Neural progenitor cell (in vitro differentiated cells): ENCODE measurements at regions not wholly inside any gene's neighbourhood (a gene's known extent, or its start where the extent isn't known, plus 50 kb on each side); places are given as distances from the start of the nearest gene placed in this dataset.
A peak's percentile ranks its signal among the peaks of the same experiment; 100 is the strongest.

Experiments
- DNase-seq: peaks from one replicate; pipeline ENCODE4 v3.0.0-alpha.2; 2016; ENCODE audit warnings: low spot score
- H2AFZ ChIP-seq: fragments of 200-600 bp; sonication (generic); replicated peaks from 2 replicates; pipeline ENCODE4 v1.6.1; 2016; ENCODE audit warnings: antibody characterized with exemption
- H3F3A ChIP-seq: fragments of 200-600 bp; sonication (generic); 2 replicates; pipeline ENCODE4 v1.6.1; 2016; ENCODE audit warnings: antibody characterized with exemption, low read depth
- H3K27ac ChIP-seq: fragments of 200-600 bp; sonication (generic); 2 replicates; pipeline ENCODE4 v1.5.1; 2016; ENCODE audit warnings: mild to moderate bottlenecking
- H3K27me3 ChIP-seq: fragments of 200-600 bp; sonication (generic); 2 replicates; pipeline ENCODE4 v1.6.1; 2016; ENCODE audit warnings: mild to moderate bottlenecking, moderate library complexity
- H3K36me3 ChIP-seq: fragments of 200-600 bp; sonication (generic); 2 replicates; pipeline ENCODE4 v1.5.1; 2016
- H3K4me1 ChIP-seq: fragments of 200-600 bp; sonication (generic); 2 replicates; pipeline ENCODE4 v1.6.1; 2016; ENCODE audit warnings: mixed run types
- H3K4me2 ChIP-seq: fragments of 200-600 bp; sonication (generic); 2 replicates; pipeline ENCODE4 v1.6.1; 2016
- H3K4me3 ChIP-seq: fragments of 200-600 bp; sonication (generic); 2 replicates; pipeline ENCODE4 v1.5.1; 2016
- H3K79me2 ChIP-seq: fragments of 200-600 bp; sonication (generic); 2 replicates; pipeline ENCODE4 v1.6.1; 2016; ENCODE audit warnings: low read depth
- H3K9ac ChIP-seq: fragments of 200-600 bp; sonication (generic); 2 replicates; pipeline ENCODE4 v1.6.1; 2016
- H3K9me3 ChIP-seq: fragments of 200-600 bp; sonication (generic); 2 replicates; pipeline ENCODE4 v1.5.1; 2016; ENCODE audit warnings: low read depth
- H4K20me1 ChIP-seq: fragments of 200-600 bp; sonication (generic); 2 replicates; pipeline ENCODE4 v1.6.1; 2016; ENCODE audit warnings: low read depth
- H3K27ac Mint-ChIP-seq: 3 replicates; pipeline ENCODE4 v1.8.0; 2021; ENCODE audit warnings: mixed read lengths
- H3K27me3 Mint-ChIP-seq: 2 replicates; pipeline ENCODE4 v1.8.0; 2022; ENCODE audit warnings: low read depth, mild to moderate bottlenecking, inconsistent platforms, moderate library complexity, mixed read lengths; ENCODE audit not compliant: insufficient read depth
- H3K36me3 Mint-ChIP-seq: 3 replicates; pipeline ENCODE4 v1.8.0; 2021; ENCODE audit warnings: mixed read lengths
- H3K4me1 Mint-ChIP-seq: 3 replicates; pipeline ENCODE4 v1.8.0; 2021; ENCODE audit warnings: mixed read lengths
- H3K4me3 Mint-ChIP-seq: 3 replicates; pipeline ENCODE4 v1.8.0; 2021; ENCODE audit warnings: mild to moderate bottlenecking, moderate library complexity, mixed read lengths
- H3K9me3 Mint-ChIP-seq: 3 replicates; pipeline ENCODE4 v1.8.0; 2020; ENCODE audit warnings: mixed read lengths
- EZH2 ChIP-seq: fragments of 200-600 bp; sonication (generic); IDR thresholded peaks from 2 replicates; pipeline ENCODE4 v1.6.1; 2017; ENCODE audit warnings: antibody characterized with exemption, mild to moderate bottlenecking, moderate library complexity
- EZH2phosphoT487 ChIP-seq: fragments of 200-600 bp; sonication (generic); IDR thresholded peaks from 2 replicates; pipeline ENCODE4 v1.6.1; 2017; ENCODE audit warnings: antibody characterized with exemption
- TF ChIP-seq, protein P1 (sequence below): fragments of 200-600 bp; sonication (generic); IDR thresholded peaks from 2 replicates; pipeline ENCODE4 v1.5.1; 2017; ENCODE audit warnings: antibody characterized with exemption, mild to moderate bottlenecking

DNA sequence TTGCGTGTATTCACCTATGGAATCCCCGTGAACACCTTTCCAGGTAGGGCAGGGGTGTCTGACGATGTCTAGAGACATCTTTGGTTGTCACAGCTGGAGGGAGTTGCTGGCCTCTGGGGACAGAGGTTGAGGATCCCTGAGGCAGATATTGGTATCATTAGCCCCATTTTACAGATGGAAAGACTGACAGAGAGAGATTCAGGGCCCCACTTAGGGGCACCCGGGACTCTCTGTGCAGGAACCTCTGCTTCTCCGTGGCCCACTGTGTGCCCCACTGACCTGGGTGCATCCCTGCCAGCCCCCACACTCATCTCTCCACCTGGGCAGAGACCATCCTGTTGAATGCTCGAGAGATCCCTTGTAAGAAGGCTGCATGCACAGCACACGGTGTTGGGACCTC, 111.2 kb downstream of the EDN3 start:
- TF ChIP-seq, protein P1, sequence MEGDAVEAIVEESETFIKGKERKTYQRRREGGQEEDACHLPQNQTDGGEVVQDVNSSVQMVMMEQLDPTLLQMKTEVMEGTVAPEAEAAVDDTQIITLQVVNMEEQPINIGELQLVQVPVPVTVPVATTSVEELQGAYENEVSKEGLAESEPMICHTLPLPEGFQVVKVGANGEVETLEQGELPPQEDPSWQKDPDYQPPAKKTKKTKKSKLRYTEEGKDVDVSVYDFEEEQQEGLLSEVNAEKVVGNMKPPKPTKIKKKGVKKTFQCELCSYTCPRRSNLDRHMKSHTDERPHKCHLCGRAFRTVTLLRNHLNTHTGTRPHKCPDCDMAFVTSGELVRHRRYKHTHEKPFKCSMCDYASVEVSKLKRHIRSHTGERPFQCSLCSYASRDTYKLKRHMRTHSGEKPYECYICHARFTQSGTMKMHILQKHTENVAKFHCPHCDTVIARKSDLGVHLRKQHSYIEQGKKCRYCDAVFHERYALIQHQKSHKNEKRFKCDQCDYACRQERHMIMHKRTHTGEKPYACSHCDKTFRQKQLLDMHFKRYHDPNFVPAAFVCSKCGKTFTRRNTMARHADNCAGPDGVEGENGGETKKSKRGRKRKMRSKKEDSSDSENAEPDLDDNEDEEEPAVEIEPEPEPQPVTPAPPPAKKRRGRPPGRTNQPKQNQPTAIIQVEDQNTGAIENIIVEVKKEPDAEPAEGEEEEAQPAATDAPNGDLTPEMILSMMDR: no peak
- TF ChIP-seq EZH2 (no peak), EZH2phosphoT487 (no peak)
- Histone ChIP-seq H3K9me3 (no peaks in the 10 kb centered on the region), H3K9ac (no peak overlapping the region), H3K36me3 (no peaks in the 10 kb centered on the region), H3K27me3 (peaks cover 5% of the 10 kb centered on the region), H3K27ac (no peak overlapping the region), H3K4me3 (no peak overlapping the region), H3K4me1 (peaks cover 23% of the 10 kb centered on the region), H2AFZ (no peak overlapping the region), H3K4me2 (no peak overlapping the region), H4K20me1 (no peaks in the 10 kb centered on the region), H3K79me2 (no peaks in the 10 kb centered on the region), H3F3A (peaks cover 19% of the 10 kb centered on the region)
- Mint-ChIP-seq H3K36me3 (no peaks in the 10 kb centered on the region), H3K9me3 (peaks cover 7% of the 10 kb centered on the region), H3K27ac (no peak overlapping the region), H3K4me1 (peaks cover 17% of the 10 kb centered on the region), H3K4me3 (no peak overlapping the region), H3K27me3 (peaks cover 2% of the 10 kb centered on the region)
- DNase-seq: no peak

DNA sequence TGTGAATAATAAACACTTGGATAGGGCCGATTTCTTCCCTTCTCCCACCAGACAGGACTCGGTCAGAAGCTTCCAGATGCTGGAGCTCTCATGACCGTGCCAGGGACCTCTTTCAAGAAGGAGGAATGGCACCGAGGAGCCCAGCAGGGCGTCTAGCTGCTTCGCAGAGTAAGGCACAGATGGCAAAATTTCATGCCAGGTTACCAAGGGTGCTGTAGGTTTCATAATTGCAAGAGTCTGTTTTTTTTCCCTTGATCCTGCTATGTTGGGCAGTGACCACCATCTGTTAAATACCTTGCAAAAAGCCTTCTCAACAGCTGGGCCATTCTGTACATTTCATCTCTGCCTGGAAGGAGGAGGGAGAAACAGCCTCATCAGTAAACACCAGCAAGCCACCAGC, 111.8 kb downstream of the EDN3 start:
- Histone ChIP-seq H2AFZ (peak overlapping the region; percentile 83), H3K27ac (peak overlapping the region; percentile 81), H3K79me2 (no peaks in the 10 kb centered on the region), H3F3A (peaks cover 19% of the 10 kb centered on the region), H3K36me3 (no peaks in the 10 kb centered on the region), H3K4me1 (peaks cover 23% of the 10 kb centered on the region), H3K9ac (no peak overlapping the region), H3K27me3 (no peaks in the 10 kb centered on the region), H4K20me1 (no peaks in the 10 kb centered on the region), H3K4me2 (peak overlapping the region; percentile 61), H3K4me3 (no peak overlapping the region), H3K9me3 (no peaks in the 10 kb centered on the region)
- peaks cover 7% of the 10 kb centered on the region for H3K9me3 Mint-ChIP-seq
- H3K27ac Mint-ChIP-seq: no peak overlapping the region
- no peak overlapping the region for H3K4me3 Mint-ChIP-seq
- H3K36me3 Mint-ChIP-seq: no peaks in the 10 kb centered on the region
- peaks cover 17% of the 10 kb centered on the region for H3K4me1 Mint-ChIP-seq
- H3K27me3 Mint-ChIP-seq: peaks cover 2% of the 10 kb centered on the region
- TF ChIP-seq, protein P1: no peak
- TF ChIP-seq EZH2 (no peak), EZH2phosphoT487 (no peak)
- DNase-seq: no peak

DNA sequence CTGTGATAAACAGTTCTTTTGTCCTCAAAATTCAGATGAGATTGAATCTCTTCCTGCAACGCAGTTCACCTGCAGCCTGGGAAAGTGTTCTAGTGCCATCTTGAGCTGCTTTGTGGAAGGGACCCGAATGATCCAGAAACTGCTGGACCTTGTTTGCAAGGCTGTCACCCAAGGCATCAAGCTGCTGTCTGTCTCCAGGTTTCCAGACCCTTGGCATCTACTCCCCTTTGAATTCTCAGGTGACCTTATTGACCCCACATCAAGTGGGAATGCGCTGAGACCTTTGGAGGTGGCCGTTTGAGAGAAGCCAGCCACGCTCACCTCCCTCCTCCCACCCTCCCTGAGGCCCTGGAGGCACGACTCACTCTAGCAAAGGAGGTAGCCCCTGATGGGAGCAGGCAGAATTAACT, 112.5 kb downstream of the EDN3 start:
- peaks cover 7% of the 10 kb centered on the region for H3K9me3 Mint-ChIP-seq
- no peaks in the 10 kb centered on the region for H3K36me3 Mint-ChIP-seq

More for the DNA sequence above, 112.5 kb downstream of the EDN3 start:
- H3K4me1 Mint-ChIP-seq: peaks cover 17% of the 10 kb centered on the region
- H4K20me1 ChIP-seq: no peaks in the 10 kb centered on the region
- H3K27me3 ChIP-seq: no peaks in the 10 kb centered on the region
- no peak overlapping the region for H3K27ac Mint-ChIP-seq
- no peaks in the 10 kb centered on the region for H3K9me3 ChIP-seq
- TF ChIP-seq, protein P1: peak; percentile 57
- TF ChIP-seq EZH2phosphoT487: no peak
- peak overlapping the region; percentile 81 for H3K27ac ChIP-seq
- peak overlapping the region; percentile 61 for H3K4me2 ChIP-seq
- peaks cover 2% of the 10 kb centered on the region for H3K27me3 Mint-ChIP-seq
- H2AFZ ChIP-seq: peak overlapping the region; percentile 83
- no peaks in the 10 kb centered on the region for H3K36me3 ChIP-seq
- H3K4me1 ChIP-seq: peaks cover 23% of the 10 kb centered on the region
- no peak overlapping the region for H3K4me3 ChIP-seq
- DNase-seq: peak; percentile 71
- H3K4me3 Mint-ChIP-seq: no peak overlapping the region
- peaks cover 19% of the 10 kb centered on the region for H3F3A ChIP-seq
- no peaks in the 10 kb centered on the region for H3K79me2 ChIP-seq
- H3K9ac ChIP-seq: no peak overlapping the region
